Transverse colon (tissue), 4 donors: ENCODE measurements at regions not wholly inside any gene's neighbourhood (a gene's known extent, or its start where the extent isn't known, plus 50 kb on each side); places are given as distances from the start of the nearest gene placed in this dataset.

Source experiments
- DNase-seq: peaks from one replicate; pipeline ENCODE4 v3.0.0-alpha.2; 2019
- H3K27ac ChIP-seq, 4 donors: fragments of 200-600 bp; sonication (generic); 2 replicates each; pipeline ENCODE4 v1.5.1; 2016 to 2018; ENCODE audit warnings: inconsistent platforms in 4 of 4
- H3K27me3 ChIP-seq: fragments of 200-600 bp; sonication (generic); 2 replicates; pipeline ENCODE4 v1.5.1; 2017; ENCODE audit warnings: inconsistent platforms
- H3K36me3 ChIP-seq, 4 donors: fragments of 200-600 bp; sonication (generic); 2 replicates each; pipeline ENCODE4 v1.5.1; 2017 to 2019; ENCODE audit warnings: inconsistent platforms in 4 of 4
- H3K4me1 ChIP-seq, 4 donors: fragments of 200-600 bp; sonication (generic); 2 replicates each; pipeline ENCODE4 v1.5.1; 2017 to 2020; ENCODE audit warnings: inconsistent platforms in 4 of 4
- H3K4me3 ChIP-seq, 4 donors: fragments of 200-600 bp; sonication (generic); 1 replicate in 1 of 4; 2 replicates in 3 of 4; pipeline versions ENCODE4 v1.5.1 to v1.6.1; 2017 to 2019; ENCODE audit warnings: inconsistent platforms in 4 of 4
- H3K9me3 ChIP-seq, 2 donors: fragments of 200-600 bp; sonication (generic); 2 replicates each; pipeline ENCODE4 v1.5.1; 2017 to 2019; ENCODE audit warnings: inconsistent platforms in 2 of 2
- EP300 ChIP-seq: sonication (generic); formaldehyde crosslinking; IDR thresholded peaks from one replicate; pipeline ENCODE4 v1.6.1; 2017; ENCODE audit warnings: antibody characterized with exemption, low read depth
- POLR2A ChIP-seq: fragments of 450-650 bp; IDR thresholded peaks from one replicate; pipeline ENCODE4 v1.6.1; 2016; ENCODE audit warnings: antibody characterized with exemption, mild to moderate bottlenecking, moderate library complexity
- POLR2AphosphoS5 ChIP-seq, 3 donors: sonication (generic); formaldehyde crosslinking; IDR thresholded peaks; one replicate each; pipeline ENCODE4 v1.6.1; 2016; ENCODE audit warnings: antibody characterized with exemption in 3 of 3
- WGBS, 2 donors: methylation state at CpG; one replicate each; pipeline ENCODE4 v1.1.5; 2018; ENCODE audit warnings: low coverage in 1 of 2; 5-methylcytosine and 5-hydroxymethylcytosine counted together
- in situ Hi-C, 4 donors: fragments of 200-750 bp; cut with MboI; loops; one replicate each; pipeline versions ENCODE4 v1.15.0 to v1.15.1; 2017; ENCODE audit warnings: low sequenced_read_pairs in 3 of 4, low pct_ligation_motif_present in 1 of 4, low pct_unique_long_range_greater_than_20kb in 1 of 4
- intact Hi-C: fragments of 100-400 bp; cut with DNase I; formaldehyde crosslinking; loops from one replicate; pipeline ENCODE4 v1.15.1; 2023; ENCODE audit warnings: low total_unique reads
- TF ChIP-seq, protein P1 (sequence below), 5 experiments: fragments of 200-600 bp in 3 of 5; fragments of 450-650 bp in 2 of 5; sonication (generic) in 3 of 5; IDR thresholded peaks; 1 replicate in 2 of 5; 2 replicates in 3 of 5; pipeline ENCODE4 v1.5.1; 2016 to 2017; ENCODE audit warnings: antibody characterized with exemption in 5 of 5, inconsistent platforms in 3 of 5, mild to moderate bottlenecking in 2 of 5, moderate library complexity in 1 of 5

DNA sequence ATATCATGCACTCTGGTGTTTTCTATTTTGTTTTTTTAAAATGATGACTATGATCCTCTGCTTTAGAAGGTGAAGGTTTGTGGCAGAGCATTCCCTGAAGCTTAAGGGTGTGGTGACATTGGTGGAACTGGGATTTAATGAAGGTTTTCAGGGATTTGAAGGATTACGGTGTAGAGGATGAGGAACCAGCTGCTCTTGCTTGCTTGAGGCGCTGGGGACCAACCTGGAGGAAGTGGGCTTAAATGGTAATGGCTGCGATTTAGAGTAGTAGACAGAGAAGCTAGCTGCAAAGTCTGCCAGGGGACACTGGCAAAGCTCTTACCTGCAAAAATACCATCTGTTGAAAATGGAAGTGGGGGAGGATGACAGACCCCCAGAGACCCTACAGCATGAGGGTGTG is 241.8 kb downstream of the CLIC5 start:
- in situ Hi-C loops, result no loop called here
- no peak for TF ChIP-seq POLR2AphosphoS5 (IDR thresholded peaks at IDR 0.05)
- TF ChIP-seq, protein P1, sequence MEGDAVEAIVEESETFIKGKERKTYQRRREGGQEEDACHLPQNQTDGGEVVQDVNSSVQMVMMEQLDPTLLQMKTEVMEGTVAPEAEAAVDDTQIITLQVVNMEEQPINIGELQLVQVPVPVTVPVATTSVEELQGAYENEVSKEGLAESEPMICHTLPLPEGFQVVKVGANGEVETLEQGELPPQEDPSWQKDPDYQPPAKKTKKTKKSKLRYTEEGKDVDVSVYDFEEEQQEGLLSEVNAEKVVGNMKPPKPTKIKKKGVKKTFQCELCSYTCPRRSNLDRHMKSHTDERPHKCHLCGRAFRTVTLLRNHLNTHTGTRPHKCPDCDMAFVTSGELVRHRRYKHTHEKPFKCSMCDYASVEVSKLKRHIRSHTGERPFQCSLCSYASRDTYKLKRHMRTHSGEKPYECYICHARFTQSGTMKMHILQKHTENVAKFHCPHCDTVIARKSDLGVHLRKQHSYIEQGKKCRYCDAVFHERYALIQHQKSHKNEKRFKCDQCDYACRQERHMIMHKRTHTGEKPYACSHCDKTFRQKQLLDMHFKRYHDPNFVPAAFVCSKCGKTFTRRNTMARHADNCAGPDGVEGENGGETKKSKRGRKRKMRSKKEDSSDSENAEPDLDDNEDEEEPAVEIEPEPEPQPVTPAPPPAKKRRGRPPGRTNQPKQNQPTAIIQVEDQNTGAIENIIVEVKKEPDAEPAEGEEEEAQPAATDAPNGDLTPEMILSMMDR (IDR thresholded peaks at IDR 0.05), result no peak
- TF ChIP-seq POLR2A, result no peak
- no peak for TF ChIP-seq EP300
- intact Hi-C loops, result no loop called here
- DNase-seq, result no peak
- Histone ChIP-seq H3K36me3 (no peaks in the 10 kb centered on the region), H3K4me3 (no peak overlapping the region), H3K27me3 (no peaks in the 10 kb centered on the region), H3K4me1 (no peaks in the 10 kb centered on the region), H3K9me3 (no peaks in the 10 kb centered on the region), H3K27ac (no peak overlapping the region)
- WGBS, 2 donors, result 78 to 79% methylated on average over 3 of the region's 3 CpGs

DNA sequence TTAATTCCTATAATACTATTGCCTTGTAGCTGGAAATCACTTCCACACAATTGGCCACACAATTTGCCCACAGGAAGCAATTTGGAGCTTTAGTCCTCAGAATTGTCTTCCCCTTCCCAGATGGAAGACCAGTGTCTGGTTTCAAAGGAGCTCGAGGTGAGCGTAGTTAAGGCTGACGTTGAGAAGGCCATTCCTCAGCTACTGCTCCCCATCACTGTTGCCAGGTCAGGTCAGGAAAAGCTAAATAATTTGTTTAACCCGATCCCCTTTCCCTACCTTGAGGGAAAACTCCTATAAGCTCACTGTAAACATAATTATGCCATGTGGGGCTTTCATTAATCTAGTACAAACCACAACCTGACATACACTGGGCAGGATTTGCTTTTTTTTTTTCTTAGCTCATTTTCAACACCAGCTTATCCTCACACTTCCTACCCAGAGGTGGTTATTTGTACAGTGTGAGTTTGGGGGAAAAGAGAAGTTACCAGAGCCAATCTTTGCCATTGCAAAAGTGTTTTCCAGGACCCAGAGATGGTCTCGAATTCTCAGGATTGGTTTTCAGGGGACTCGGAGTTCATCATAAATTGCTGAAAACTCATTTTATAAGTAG is 242.7 kb downstream of the CLIC5 start:
- Histone ChIP-seq H3K4me1 (no peaks in the 10 kb centered on the region), H3K36me3 (no peaks in the 10 kb centered on the region), H3K9me3 (no peaks in the 10 kb centered on the region), H3K4me3 (no peak overlapping the region), H3K27ac (no peak overlapping the region), H3K27me3 (no peaks in the 10 kb centered on the region)
- in situ Hi-C loops (no loop called here), intact Hi-C loops (no loop called here)
- TF ChIP-seq POLR2AphosphoS5 (IDR thresholded peaks at IDR 0.05) (no peak), POLR2A (no peak), EP300 (no peak)
- TF ChIP-seq, protein P1 (IDR thresholded peaks at IDR 0.05), result no peak
- 80 to 92% methylated on average over 6 of the region's 6 CpGs for WGBS, 2 donors
- DNase-seq, result no peak

DNA sequence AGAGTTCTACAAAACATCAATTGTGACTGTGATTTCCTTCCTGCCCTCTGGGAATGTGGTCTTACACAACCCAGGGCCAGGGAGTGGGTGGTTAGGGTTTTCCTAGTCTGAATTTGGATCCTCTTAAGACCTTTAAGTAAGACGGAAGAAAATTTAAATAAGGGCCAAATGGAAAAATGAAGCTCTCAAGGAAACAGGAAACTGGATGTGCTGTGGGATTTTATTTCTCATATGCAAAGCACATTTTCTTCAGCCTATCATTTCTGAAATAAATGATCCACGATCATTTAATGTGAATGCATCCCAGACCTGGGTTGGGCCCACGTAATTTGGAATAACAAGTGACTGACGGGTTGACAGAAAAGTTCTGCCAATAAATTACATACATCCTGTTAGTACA is 243.6 kb downstream of the CLIC5 start:
- Histone ChIP-seq H3K36me3 (no peaks in the 10 kb centered on the region), H3K4me3 (no peak overlapping the region), H3K27me3 (no peaks in the 10 kb centered on the region), H3K9me3 (no peaks in the 10 kb centered on the region), H3K4me1 (no peaks in the 10 kb centered on the region), H3K27ac (no peak overlapping the region)
- in situ Hi-C loops (no loop called here), intact Hi-C loops (no loop called here)
- 80 to 83% methylated on average over 4 of the region's 4 CpGs for WGBS, 2 donors
- DNase-seq, result no peak
- TF ChIP-seq, protein P1 (IDR thresholded peaks at IDR 0.05), result no peak
- no peak for TF ChIP-seq POLR2A
- no peak for TF ChIP-seq POLR2AphosphoS5 (IDR thresholded peaks at IDR 0.05)
- TF ChIP-seq EP300, result no peak

DNA sequence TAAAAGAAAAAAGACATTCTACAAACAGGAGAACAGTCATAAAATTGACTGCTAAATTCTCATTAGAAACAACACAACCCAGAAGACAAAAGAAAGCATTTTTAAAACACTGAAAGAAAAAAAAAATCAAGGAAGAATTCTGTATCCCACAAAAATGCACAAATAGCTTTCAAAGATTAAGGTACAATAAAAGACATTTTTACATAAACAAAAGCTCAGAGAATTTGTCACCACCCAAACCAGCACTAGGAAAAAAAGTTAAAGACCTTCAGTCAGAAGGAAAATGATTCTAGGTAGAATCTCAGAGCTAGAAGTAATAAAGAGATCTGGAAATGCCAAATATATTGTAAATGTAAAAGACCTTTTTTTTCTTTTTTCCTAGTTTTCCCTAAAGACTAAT is 252.4 kb downstream of the CLIC5 start:
- H3K9me3 ChIP-seq, result no peaks in the 10 kb centered on the region
- H3K27ac ChIP-seq, result no peak overlapping the region
- intact Hi-C loops, result no loop called here
- no peak overlapping the region for H3K4me3 ChIP-seq
- H3K4me1 ChIP-seq, result no peaks in the 10 kb centered on the region
- H3K36me3 ChIP-seq, result no peaks in the 10 kb centered on the region
- no peaks in the 10 kb centered on the region for H3K27me3 ChIP-seq
- in situ Hi-C loops, result no loop called here
- no peak for DNase-seq
- TF ChIP-seq POLR2AphosphoS5 (IDR thresholded peaks at IDR 0.05) (no peak), POLR2A (no peak), EP300 (no peak)
- TF ChIP-seq, protein P1 (IDR thresholded peaks at IDR 0.05), result no peak
